ENCODE measurements at regions not wholly inside any gene's neighbourhood (a gene's known extent, or its start where the extent isn't known, plus 50 kb on each side); places are given as distances from the start of the nearest gene placed in this dataset.
A peak's percentile ranks its signal among the peaks of the same experiment; 100 is the strongest.

- DNase-seq (ENCODE audit: low read depth): no peak
Observed at GRCh38 chrX:137483554-137483953, 82.4 kb upstream of the ZIC3 start.

- DNase-seq (ENCODE audit: low read depth): no peak
Observed at GRCh38 chrX:137482136-137482535, 83.8 kb upstream of the ZIC3 start.

GRCh38 chrX:137479386-137479785 lies 86.5 kb upstream of the ZIC3 start:
- DNase-seq (ENCODE audit: low read depth): no peak

GRCh38 chrX:137441711-137442110 lies 124.2 kb upstream of the ZIC3 start:
- DNase-seq (ENCODE audit: low read depth): peak; percentile 18

- DNase-seq (ENCODE audit: low read depth): peak; percentile 45
Observed at GRCh38 chrX:137432609-137433008, 133.3 kb upstream of the ZIC3 start.

- peak; percentile 68 for DNase-seq (ENCODE audit: low read depth)
Observed at GRCh38 chrX:137431693-137432488, 134.0 kb upstream of the ZIC3 start.

GRCh38 chrX:137430984-137431475 lies 134.9 kb upstream of the ZIC3 start:
- DNase-seq (ENCODE audit: low read depth): no peak

GRCh38 chrX:137430301-137430700 lies 135.6 kb upstream of the ZIC3 start:
- DNase-seq (ENCODE audit: low read depth): no peak

GRCh38 chrX:137428766-137429591 lies 136.9 kb upstream of the ZIC3 start:
- DNase-seq (ENCODE audit: low read depth): no peak

GRCh38 chrX:137428221-137428661 lies 137.7 kb upstream of the ZIC3 start:
- DNase-seq (ENCODE audit: low read depth): peak; percentile 25

GRCh38 chrX:137427816-137428215 lies 138.1 kb upstream of the ZIC3 start:
- DNase-seq (ENCODE audit: low read depth): peak; percentile 19

GRCh38 chrX:137427426-137427778 lies 138.5 kb upstream of the ZIC3 start:
- DNase-seq (ENCODE audit: low read depth): no peak

- peak; percentile 23 for DNase-seq (ENCODE audit: low read depth)
Observed at GRCh38 chrX:137426695-137427425, 139.1 kb upstream of the ZIC3 start.

GRCh38 chrX:137425986-137426385 lies 139.9 kb upstream of the ZIC3 start:
- no peak for DNase-seq (ENCODE audit: low read depth)

- no peak for DNase-seq (ENCODE audit: low read depth)
Observed at GRCh38 chrX:137425273-137425902, 140.5 kb upstream of the ZIC3 start.

GRCh38 chrX:137424679-137425078 lies 141.2 kb upstream of the ZIC3 start:
- no peak for DNase-seq (ENCODE audit: low read depth)

GRCh38 chrX:137423241-137423640 lies 142.7 kb upstream of the ZIC3 start:
- no peak for DNase-seq (ENCODE audit: low read depth)

GRCh38 chrX:137418086-137418485 lies 147.8 kb upstream of the ZIC3 start:
- no peak for DNase-seq (ENCODE audit: low read depth)

GRCh38 chrX:137413190-137413589 lies 152.7 kb upstream of the ZIC3 start:
- DNase-seq (ENCODE audit: low read depth): no peak

GRCh38 chrX:137405449-137406140 lies 160.3 kb upstream of the ZIC3 start:
- no peak for DNase-seq (ENCODE audit: low read depth)

- no peak for DNase-seq (ENCODE audit: low read depth)
Observed at GRCh38 chrX:137401092-137401491, 164.8 kb upstream of the ZIC3 start.
